H1 (cell line): ENCODE measurements at regions not wholly inside any gene's neighbourhood (a gene's known extent, or its start where the extent isn't known, plus 50 kb on each side); places are given as distances from the start of the nearest gene placed in this dataset.

Experiments used
- CHD1 ChIP-seq: IDR thresholded peaks from 2 replicates; pipeline ENCODE4 v1.6.1; 2012; ENCODE audit warnings: low read depth, low read length, improper control_type of control experiment
- TEAD4 ChIP-seq: IDR thresholded peaks from 2 replicates; pipeline ENCODE4 v1.6.1; 2012; ENCODE audit warnings: low read depth, low read length, inconsistent platforms, mixed read lengths
- TF ChIP-seq, protein P1 (sequence below), 3 experiments: IDR thresholded peaks; 1 replicate in 2 of 3; 2 replicates in 1 of 3; pipeline versions ENCODE4 v1.5.1 to v1.6.1; 2011; ENCODE audit warnings: low read length in 3 of 3, mild to moderate bottlenecking in 3 of 3, inconsistent platforms in 2 of 3, low read depth in 1 of 3, moderate library complexity in 1 of 3; ENCODE audit not compliant: insufficient read depth in 1 of 3; ENCODE audit errors: control extremely low read depth in 1 of 3

DNA sequence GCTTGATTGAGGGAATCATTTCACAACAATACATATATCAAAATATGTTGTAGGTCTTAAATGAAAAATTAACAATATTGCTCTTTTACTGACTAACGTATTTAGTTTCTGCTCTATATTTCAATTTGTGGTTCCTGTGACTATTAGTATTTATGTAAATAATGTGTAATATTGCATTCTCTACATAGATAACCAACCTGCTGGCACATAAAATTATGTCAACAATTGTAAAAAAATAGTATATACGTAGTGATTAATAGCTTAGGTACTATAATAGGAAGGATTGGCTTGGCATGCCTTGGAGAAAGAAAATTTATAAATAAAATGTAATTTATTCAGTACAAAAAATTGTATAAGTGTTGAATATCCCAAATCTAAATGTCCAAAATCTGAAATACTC, 1336.1 kb downstream of the PCDH9 start:
- TF ChIP-seq, protein P1, sequence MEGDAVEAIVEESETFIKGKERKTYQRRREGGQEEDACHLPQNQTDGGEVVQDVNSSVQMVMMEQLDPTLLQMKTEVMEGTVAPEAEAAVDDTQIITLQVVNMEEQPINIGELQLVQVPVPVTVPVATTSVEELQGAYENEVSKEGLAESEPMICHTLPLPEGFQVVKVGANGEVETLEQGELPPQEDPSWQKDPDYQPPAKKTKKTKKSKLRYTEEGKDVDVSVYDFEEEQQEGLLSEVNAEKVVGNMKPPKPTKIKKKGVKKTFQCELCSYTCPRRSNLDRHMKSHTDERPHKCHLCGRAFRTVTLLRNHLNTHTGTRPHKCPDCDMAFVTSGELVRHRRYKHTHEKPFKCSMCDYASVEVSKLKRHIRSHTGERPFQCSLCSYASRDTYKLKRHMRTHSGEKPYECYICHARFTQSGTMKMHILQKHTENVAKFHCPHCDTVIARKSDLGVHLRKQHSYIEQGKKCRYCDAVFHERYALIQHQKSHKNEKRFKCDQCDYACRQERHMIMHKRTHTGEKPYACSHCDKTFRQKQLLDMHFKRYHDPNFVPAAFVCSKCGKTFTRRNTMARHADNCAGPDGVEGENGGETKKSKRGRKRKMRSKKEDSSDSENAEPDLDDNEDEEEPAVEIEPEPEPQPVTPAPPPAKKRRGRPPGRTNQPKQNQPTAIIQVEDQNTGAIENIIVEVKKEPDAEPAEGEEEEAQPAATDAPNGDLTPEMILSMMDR (IDR thresholded peaks at IDR 0.05; ENCODE audit: control extremely low read depth in 1 of 3, insufficient read depth in 1 of 3, low read depth in 1 of 3, low read length in 3 of 3) = no peak
- TF ChIP-seq CHD1 = no peak
- no peak for TF ChIP-seq TEAD4
